ENCODE measurements at regions not wholly inside any gene's neighbourhood (a gene's known extent, or its start where the extent isn't known, plus 50 kb on each side); places are given as distances from the start of the nearest gene placed in this dataset.

DNA sequence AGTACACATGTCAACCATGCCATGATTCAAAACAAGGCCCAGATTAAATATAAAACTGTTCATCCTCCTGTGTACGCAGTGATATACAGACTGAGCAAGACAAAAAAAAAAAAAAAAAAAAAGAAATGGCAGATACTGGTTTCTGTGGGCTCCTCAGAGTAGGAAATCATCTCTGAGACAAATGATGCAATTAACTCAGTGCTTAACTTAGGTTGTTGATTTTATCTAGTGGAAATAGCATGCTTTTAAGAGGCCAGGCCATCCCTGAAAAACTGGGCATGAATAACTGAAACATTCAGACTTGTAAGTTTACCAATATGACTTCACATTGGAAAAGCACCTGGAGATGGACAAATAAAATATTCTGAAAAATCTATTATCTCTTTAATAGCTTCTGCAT is 69.0 kb downstream of the DKK1 start:
- no peak for DNase-seq
- H3K4me3 Mint-ChIP-seq (ENCODE audit: unreplicated experiment) = no peak overlapping the region
- no peaks in the 10 kb centered on the region for H3K9me3 Mint-ChIP-seq (ENCODE audit: unreplicated experiment)
- H3K4me1 Mint-ChIP-seq (ENCODE audit: low read depth, unreplicated experiment) = no peaks in the 10 kb centered on the region
- H3K27me3 Mint-ChIP-seq (ENCODE audit: unreplicated experiment) = no peaks in the 10 kb centered on the region
- no peaks in the 10 kb centered on the region for H3K36me3 Mint-ChIP-seq (ENCODE audit: unreplicated experiment)
- TF ChIP-seq, protein P1, sequence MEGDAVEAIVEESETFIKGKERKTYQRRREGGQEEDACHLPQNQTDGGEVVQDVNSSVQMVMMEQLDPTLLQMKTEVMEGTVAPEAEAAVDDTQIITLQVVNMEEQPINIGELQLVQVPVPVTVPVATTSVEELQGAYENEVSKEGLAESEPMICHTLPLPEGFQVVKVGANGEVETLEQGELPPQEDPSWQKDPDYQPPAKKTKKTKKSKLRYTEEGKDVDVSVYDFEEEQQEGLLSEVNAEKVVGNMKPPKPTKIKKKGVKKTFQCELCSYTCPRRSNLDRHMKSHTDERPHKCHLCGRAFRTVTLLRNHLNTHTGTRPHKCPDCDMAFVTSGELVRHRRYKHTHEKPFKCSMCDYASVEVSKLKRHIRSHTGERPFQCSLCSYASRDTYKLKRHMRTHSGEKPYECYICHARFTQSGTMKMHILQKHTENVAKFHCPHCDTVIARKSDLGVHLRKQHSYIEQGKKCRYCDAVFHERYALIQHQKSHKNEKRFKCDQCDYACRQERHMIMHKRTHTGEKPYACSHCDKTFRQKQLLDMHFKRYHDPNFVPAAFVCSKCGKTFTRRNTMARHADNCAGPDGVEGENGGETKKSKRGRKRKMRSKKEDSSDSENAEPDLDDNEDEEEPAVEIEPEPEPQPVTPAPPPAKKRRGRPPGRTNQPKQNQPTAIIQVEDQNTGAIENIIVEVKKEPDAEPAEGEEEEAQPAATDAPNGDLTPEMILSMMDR (IDR thresholded peaks at IDR 0.05; ENCODE audit: partially characterized antibody, unreplicated experiment) = no peak
- no peak overlapping the region for H3K27ac Mint-ChIP-seq (ENCODE audit: unreplicated experiment)

DNA sequence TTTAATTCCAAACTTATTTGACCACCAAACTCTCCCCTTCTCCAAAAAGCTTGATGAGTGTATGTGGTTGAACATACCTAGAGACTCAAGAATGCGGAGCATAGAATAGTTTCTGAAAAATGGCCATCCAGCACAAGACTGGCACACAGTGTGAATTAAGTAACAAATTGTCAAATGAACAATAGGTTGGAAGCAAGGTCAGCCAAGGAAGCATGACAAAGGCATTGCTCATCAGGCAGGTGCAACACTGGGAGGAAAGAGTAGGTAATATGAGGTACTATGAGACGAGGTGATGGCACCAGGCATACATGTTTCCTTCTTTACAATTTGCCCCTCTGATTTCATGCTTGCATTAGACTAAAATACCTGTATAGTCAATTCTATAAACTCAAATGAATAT is 73.7 kb downstream of the DKK1 start:
- H3K9me3 Mint-ChIP-seq (ENCODE audit: unreplicated experiment) = peaks cover 2% of the 10 kb centered on the region
- H3K27me3 Mint-ChIP-seq (ENCODE audit: unreplicated experiment) = no peaks in the 10 kb centered on the region
- no peaks in the 10 kb centered on the region for H3K36me3 Mint-ChIP-seq (ENCODE audit: unreplicated experiment)
- H3K27ac Mint-ChIP-seq (ENCODE audit: unreplicated experiment) = no peak overlapping the region
- H3K4me3 Mint-ChIP-seq (ENCODE audit: unreplicated experiment) = no peak overlapping the region
- TF ChIP-seq, protein P1 (IDR thresholded peaks at IDR 0.05; ENCODE audit: partially characterized antibody, unreplicated experiment) = no peak
- H3K4me1 Mint-ChIP-seq (ENCODE audit: low read depth, unreplicated experiment) = no peaks in the 10 kb centered on the region
- DNase-seq = no peak

DNA sequence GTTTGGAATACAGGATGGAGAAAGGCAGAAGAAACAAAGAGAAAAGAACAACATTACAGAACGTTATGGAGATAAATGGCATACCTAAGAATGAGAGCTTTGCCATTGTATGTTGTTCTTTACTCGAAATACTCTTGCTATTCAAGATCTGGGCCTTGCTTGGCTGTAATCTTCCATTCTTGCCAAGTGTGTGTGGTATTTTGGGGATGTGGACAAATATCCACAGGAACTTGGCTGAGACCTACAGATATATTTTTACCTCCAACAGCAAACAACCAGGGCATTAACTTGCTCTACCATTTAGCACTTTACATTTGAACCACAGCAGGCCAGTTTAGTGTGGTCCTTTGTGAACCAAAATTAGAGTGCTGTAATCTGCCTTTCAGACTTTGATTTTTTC is 76.3 kb downstream of the DKK1 start:
- TF ChIP-seq, protein P1 (IDR thresholded peaks at IDR 0.05; ENCODE audit: partially characterized antibody, unreplicated experiment) = no peak
- no peak for DNase-seq
- no peak overlapping the region for H3K4me3 Mint-ChIP-seq (ENCODE audit: unreplicated experiment)
- no peaks in the 10 kb centered on the region for H3K36me3 Mint-ChIP-seq (ENCODE audit: unreplicated experiment)
- H3K9me3 Mint-ChIP-seq (ENCODE audit: unreplicated experiment) = peaks cover 7% of the 10 kb centered on the region
- no peak overlapping the region for H3K27ac Mint-ChIP-seq (ENCODE audit: unreplicated experiment)
- peaks cover 17% of the 10 kb centered on the region for H3K4me1 Mint-ChIP-seq (ENCODE audit: low read depth, unreplicated experiment)
- peaks cover 4% of the 10 kb centered on the region for H3K27me3 Mint-ChIP-seq (ENCODE audit: unreplicated experiment)

DNA sequence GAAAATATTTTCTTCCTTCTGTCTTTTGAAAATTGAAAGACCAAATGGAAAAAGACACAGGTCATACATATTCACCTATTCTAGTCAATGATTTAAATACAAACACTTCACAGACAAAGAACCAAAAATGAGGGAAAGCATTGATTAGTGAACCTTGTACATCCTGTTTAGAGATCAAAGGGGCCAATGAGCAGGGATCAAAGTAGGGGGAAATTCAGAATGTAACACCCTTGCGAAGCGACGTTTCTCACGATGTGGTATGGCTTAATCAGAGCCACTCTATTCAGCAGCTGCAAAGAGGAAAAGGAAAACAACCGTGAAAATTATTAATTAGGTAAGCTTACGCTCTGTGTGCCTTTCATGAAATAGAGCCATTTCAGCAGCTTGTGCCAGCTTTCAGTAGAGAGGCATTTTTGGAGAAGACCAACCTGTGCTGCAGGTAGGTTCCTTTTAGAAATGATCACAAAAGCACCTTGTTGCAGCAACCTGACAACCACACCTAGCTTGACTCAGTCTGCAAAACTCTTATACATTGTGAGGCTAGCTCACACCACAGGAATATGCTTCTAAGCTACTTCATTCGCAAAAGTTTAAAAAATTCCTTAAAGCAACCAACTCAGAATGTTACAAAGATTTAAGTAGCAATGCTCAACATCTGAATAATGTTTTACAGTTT is 78.0 kb downstream of the DKK1 start:
- Mint-ChIP-seq H3K27me3 (ENCODE audit: unreplicated experiment) (peaks cover 4% of the 10 kb centered on the region), H3K4me3 (ENCODE audit: unreplicated experiment) (no peak overlapping the region), H3K27ac (ENCODE audit: unreplicated experiment) (no peak overlapping the region), H3K36me3 (ENCODE audit: unreplicated experiment) (no peaks in the 10 kb centered on the region), H3K9me3 (ENCODE audit: unreplicated experiment) (peaks cover 7% of the 10 kb centered on the region), H3K4me1 (ENCODE audit: low read depth, unreplicated experiment) (peaks cover 21% of the 10 kb centered on the region)
- TF ChIP-seq, protein P1 (IDR thresholded peaks at IDR 0.05; ENCODE audit: partially characterized antibody, unreplicated experiment) = no peak
- DNase-seq = no peak

DNA sequence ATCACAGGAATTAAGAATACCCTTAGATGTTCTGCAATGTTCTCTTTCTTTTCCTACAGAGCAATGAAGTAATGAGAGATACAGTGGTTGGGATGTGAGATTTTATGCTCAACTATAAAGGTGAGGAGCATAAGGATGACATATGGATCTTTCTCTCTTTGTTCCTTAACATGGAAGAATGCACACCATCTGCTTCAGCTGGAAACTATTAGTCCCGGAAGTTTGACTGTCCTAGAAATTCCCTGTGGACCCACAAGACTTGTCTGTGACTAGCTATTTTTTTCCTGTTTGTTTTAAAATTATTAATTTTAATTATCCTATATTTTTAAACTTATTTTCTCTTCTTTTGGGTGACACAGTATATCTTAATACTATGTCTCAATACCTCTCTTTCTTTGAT is 80.2 kb downstream of the DKK1 start:
- no peak for DNase-seq
- Mint-ChIP-seq H3K27ac (ENCODE audit: unreplicated experiment) (peak overlapping the region; percentile 82), H3K36me3 (ENCODE audit: unreplicated experiment) (no peaks in the 10 kb centered on the region), H3K9me3 (ENCODE audit: unreplicated experiment) (peaks cover 7% of the 10 kb centered on the region), H3K4me1 (ENCODE audit: low read depth, unreplicated experiment) (peaks cover 22% of the 10 kb centered on the region), H3K27me3 (ENCODE audit: unreplicated experiment) (peaks cover 4% of the 10 kb centered on the region), H3K4me3 (ENCODE audit: unreplicated experiment) (no peak overlapping the region)
- TF ChIP-seq, protein P1 (IDR thresholded peaks at IDR 0.05; ENCODE audit: partially characterized antibody, unreplicated experiment) = no peak
